Inferior parietal cortex (tissue), 1 donor: ENCODE measurements at regions not wholly inside any gene's neighbourhood (a gene's known extent, or its start where the extent isn't known, plus 50 kb on each side); places are given as distances from the start of the nearest gene placed in this dataset.
A peak's percentile ranks its signal among the peaks of the same experiment; 100 is the strongest.
"Not testable (repeated sequence)": the region's sequence is repeated elsewhere in the genome, so short reads cannot be mapped to it uniquely, and the experiment has no call there.

ENCODE experiments used
- DNase-seq: peaks from one replicate; pipeline ENCODE4 v3.0.0-alpha.2; 2016; ENCODE audit errors: extremely low spot score

DNA sequence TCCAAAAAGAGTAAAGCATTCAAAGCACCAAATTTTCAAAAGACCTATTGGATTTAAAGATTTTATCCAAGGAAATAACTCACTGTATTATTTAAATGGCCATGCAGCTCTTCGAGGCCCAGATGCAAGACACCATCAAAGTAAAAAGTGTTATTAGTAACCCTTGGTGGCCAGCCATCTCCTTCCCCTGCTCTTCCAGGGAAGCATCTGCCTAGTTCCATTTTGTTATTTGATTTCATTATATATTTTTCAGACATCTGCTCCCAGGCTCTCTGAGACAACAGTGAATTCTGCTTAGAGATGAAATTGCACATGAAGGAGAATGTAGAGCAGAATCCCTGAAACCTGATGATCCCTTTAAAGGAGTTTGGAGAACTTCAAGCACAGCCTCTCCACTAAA, 252.3 kb upstream of the TBX18 start:
- DNase-seq, result no peak

DNA sequence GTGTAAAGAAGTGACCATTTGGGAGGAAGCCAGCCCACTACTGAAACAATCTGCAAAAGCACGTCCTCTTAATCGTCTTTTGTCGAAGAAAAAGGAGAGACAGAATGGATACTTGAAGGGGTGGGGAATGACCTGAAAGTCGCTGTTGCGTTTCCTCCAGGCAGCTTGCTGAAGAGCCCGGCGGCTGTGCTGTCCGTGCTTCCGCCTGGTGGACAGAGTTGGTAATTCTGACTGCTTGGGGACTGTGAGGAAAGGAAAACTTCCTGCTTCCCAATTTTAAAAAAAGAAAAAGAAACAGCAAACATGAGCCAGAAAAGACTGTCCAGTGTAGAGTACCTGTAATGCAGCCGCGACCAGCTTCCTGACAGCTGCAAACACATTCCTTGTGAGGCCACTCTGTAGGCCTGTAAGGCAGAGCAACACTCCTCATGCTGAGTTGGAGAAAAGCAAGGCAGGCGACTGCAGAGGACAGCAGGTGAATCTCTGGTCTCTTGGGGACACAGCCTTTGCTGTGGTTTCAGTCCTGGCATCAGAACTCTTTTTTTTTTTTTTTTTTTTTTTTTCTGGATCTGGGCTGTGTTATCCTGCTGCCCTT, 251.1 kb upstream of the TBX18 start:
- no peak for DNase-seq

DNA sequence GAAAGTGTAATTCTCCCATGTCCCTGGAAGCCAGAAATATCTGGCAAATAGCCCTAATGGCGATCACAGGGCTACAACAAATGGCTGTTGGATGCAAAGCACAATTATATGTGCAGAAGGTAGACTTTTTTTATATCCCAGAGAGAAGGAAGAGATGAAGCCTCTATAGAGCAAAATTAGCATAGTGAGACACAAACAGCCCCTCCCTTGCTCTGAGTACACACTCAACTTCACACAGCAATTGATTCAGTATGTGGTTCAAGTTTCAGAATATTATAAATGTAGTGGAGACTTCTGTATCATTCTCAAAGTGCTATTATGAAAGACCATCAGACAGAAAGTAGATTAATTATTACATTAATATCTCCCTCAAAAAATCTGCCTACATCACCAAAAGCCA, 246.5 kb upstream of the TBX18 start:
- DNase-seq, result no peak

DNA sequence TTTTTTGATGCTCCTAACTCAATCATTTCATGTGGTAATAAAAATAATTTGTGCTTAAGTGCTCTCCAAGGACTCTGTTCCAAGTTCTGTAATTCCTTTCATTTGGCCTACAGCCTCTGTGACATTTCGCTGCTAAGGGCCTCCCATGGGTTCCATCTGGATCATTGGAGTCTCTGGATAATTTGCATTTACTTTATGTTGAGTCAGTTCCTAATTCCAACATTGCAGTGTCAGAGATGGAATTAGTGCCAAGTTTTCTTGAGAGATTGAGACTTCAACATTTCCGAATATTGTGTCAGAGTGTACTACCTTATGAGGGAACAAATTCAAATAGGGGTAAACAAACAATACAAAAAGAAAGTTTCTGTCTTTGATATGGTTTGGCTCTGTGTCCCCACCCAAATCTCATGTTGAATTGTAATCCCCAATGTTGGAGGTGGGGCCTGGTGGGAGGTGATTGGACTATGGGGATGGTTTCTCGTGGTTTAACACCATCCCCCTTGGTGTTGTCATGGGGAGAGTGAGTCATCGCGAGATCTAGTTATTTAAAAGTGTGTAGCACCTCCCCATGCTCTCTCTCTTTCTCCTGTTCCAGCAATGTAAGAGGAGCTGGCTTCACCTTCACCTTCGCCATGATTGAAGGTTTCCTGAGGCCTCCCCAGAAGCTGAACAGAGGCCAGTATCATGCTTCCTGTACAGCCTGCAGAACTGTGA, 244.1 kb upstream of the TBX18 start:
- DNase-seq, result no peak

DNA sequence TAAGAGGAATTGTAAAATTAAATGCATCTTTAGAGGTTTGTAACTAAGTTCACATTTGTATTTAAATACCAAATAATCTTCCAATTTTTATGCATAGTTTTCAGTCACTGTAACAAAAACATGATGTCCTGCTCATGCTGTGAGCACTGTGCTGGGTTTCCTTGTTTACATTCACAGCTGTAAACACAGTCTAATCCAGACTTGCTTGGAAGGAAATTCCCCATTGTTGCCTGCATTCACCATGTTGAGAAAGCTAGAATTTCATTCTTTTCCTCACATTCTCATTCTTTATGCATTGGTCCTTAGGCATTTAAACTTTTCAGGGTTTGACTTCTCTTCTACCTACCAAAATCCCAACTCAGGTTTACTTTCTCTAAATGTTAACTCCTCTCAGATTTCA, 242.0 kb upstream of the TBX18 start:
- DNase-seq, result no peak

DNA sequence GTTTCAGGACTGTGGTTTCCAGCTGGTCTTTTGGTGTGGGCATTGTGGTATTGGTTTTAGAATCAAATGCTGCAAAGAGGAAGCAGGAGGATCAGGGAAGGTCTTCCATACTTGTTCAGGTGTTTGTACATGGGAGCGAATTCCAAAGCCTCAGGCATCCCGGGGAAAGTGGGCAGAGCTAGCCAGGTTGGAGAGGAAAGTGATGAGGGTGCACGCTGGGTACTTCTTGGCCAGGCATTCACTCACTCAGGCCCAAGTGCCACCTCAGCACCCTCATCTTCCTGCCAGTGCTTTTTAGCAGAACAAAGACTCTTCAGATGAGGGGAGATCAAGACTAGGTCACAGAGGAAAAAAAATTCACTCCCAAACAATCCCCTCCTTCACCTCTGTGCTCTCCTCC, 241.1 kb upstream of the TBX18 start:
- no peak for DNase-seq

DNA sequence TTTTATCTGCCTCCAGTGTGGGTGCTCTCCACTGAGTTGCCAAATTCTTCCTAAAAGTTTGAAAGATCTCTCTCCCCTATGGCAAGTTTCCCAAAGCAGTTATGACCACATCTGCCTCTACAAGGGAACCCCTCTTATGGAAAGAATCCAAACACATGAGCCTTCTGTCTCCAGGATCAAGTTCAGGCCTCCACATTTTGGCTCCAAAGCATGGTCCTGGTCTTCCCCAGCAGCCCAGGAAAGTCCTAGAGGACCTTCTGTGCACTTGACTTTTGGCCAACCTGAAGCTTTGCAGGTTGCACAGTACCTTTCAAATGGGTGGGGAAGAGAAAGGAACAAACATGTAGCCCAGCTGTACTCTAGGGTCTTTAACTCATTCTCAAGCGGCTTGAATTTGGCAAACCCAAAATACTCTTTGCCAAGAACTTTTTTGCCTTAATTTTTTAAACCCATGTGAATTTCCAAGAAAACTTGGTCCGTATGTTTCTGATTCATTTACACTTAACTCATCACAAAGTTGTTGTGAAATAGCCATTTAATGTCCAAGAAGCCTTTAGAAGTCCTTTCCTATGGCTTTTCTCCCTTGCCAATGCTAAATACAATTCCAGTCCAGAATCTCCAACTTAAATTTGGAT, 240.1 kb upstream of the TBX18 start:
- no peak for DNase-seq

DNA sequence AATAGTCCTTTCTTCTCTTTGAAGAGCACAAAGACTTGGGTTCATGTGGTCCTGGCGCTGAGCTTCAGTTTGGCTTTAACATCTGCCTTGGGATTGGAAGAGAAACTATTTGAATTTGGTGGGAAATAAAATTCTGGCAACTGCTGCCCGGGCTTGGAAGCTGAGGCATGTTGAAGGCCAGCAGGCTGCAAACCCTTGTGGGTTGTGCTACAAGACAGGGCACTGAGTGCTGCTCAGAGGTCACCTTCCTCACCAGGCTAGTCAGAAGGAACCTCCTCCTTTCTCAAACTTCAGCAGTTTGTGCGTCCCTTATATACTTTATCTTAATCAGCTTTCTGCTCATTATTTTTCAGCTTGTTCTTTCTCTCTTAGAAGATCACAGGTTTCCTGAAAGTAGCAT, 238.4 kb upstream of the TBX18 start:
- DNase-seq, result no peak

DNA sequence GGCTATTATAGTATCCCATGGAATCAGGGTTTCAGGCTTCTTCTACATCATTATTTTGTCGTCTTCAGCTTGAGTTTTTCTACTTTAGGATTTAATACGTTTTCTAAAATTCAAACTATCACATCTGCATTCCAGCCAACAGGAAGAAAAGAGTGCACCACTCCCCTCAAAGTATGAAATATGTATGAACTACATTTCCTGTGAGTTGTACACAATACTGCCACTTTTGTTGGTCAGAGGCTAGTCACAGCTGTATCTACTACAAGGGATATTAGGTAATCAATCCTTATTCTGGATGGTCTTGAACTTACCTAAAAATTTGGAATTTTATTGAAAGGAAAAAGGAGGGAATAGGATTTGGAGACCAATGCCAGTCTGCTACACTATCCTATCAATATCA, 235.6 kb upstream of the TBX18 start:
- DNase-seq, result no peak

DNA sequence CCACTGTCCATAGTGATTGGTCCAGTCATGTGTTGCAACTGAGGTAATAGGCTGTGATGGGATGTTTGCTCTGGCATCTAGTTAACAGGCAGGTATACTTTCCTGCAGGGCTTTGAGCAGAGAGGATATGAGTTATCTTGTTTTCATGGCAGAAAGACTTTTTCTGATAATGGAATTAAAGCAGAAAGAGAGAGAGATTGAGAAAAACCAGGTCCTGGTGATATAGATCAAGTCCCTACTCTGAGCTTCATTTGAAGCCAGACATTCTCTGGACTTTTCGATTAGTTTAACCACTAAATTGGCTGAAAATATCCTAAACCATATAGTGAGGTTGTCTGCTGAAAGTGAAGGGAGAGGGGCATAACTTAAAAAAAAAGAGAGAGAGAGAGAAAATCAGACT, 233.8 kb upstream of the TBX18 start:
- no peak for DNase-seq

DNA sequence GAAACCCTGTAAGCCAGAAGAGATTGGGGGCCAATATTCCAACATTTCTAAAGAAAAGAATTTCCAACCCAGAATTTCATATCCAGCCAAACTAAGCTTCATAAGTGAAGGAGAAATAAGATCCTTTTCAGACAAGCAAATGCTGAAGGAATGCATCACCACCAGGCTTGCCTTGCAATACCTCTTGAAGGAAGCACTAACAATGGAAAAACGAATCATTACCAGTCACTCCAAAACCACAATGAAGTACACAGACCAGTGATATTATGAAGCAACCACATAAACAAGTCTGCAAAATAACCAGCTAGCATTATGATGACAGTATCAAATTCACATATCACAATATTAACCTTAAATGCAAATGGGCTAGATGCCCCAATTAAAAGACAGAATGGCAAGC, 224.4 kb upstream of the TBX18 start:
- DNase-seq, result not testable (repeated sequence)

DNA sequence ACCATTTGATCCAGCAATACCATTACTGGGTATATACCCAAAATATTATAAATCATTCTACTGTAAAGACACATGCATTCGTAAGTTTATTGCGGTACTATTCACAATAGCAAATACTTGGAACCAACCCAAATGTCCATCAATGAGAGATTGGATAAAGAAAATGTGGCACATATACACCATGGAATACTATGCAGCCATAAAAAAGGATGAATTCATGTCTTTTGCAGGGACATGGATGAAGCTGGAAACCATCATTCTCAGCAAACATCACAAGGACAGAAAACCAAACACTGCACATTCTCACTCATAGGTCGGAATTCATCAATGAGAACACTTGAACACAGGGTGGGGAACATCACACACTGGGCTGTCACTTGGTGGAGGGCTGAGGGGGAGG, 221.1 kb upstream of the TBX18 start:
- DNase-seq, result not testable (repeated sequence)

DNA sequence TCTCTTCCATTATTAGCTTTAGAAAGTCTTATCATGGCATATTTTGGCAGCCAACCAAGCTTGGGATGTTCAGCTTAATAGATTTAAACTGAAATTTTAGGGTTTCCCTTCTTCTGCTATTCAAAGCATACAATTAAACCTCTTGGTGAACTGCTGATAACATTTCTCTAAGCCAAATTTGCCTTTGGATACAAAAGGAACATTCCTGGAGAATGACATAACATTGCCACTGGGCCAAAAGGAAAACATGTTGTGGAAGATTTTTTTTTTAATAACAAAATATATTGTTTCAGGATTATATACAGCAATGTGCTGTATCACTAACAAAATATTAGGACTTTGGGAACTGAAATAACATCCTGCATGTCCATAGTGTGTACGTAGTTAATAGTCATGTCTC, 215.1 kb upstream of the TBX18 start:
- no peak for DNase-seq

DNA sequence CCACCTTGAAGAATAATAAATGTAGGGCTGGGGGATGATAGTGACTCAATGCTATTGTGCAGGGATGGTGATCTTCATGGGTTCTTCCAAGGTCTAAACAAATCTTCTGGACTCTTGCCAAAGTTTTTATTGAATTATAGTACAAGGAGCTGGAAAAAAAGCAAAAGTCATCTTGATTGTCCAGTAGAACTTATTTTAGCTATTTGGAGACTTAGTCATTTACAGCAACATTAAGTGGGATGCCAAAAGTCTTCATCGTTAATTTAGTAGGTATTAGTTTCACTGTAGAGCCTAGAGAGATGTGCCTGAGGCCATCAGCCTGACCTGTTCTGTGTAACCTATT, 212.9 kb upstream of the TBX18 start:
- no peak for DNase-seq

DNA sequence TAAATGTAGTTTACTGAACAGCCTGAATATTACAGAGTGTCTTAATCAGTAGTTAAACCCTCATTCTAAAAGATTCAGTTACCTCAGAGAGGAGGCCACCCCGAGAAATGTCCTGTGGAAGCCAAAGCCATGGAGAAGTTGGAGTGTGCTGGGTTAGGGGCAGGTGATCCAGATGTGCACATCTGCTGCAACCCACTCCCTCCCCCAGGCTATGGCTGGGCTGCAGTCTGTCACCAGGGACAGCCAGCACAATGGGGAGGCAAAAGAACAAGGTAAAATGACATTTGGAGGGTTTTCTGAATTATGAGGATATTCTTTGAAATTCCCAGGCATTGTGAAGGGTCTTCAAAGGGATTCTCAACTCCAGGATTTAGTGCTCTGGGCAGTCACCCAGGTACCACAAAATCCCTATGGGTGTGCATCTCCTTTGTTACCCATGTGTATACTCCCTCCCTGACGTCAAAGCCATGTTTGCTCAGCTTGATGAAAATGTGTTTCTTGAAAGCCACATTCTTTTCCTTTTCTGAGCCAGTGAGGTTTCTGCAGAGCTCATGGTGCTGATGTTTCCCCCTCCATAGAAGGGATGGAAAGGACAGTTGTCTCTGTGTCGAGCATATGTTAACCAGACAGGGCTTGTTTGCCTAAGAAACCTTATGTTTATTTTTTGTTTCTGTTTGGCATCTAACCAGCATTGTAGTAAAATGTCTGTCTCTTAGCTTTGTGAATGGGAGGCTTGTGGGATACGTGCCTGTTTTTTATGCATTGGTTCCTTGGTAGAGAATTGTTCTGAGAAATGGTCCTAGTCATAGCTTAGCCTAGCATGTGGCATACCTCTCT, 212.3 kb upstream of the TBX18 start:
- no peak for DNase-seq

DNA sequence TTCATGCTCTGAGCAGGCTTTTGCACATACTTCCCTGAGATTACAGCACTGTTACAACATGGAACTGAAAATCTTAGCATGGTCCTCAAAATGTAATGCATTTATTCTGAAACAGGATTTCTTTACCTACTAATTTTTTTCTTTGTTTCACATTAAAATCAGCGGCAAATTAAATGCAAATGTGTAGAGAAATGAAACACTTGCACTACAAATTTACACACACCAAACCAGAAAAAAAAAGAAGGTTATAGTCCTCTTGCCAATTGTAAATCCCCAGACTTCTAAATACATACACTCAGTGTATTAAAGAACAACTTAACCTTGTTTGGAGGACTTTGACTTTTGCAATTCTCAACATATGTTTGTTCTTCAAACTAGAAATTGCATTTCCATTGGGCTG, 210.9 kb upstream of the TBX18 start:
- no peak for DNase-seq

DNA sequence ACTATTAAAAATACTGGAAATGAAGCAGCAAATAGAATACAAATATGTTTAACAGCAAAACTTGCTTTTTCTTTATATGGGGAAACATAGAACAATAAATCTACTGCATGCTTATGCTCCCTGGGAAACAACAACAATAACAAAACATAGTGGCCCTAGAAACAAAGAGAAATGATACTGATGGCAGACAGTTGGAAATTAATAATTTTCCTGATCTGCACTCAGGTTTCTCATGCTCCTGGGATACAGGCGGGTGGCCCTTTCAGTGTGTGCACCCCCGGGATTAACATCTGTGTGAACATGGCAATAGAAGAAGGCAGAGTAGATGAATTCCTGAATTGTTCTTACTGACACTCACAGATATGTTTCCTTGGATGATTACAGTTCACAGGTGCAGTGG, 209.2 kb upstream of the TBX18 start:
- DNase-seq, result no peak

DNA sequence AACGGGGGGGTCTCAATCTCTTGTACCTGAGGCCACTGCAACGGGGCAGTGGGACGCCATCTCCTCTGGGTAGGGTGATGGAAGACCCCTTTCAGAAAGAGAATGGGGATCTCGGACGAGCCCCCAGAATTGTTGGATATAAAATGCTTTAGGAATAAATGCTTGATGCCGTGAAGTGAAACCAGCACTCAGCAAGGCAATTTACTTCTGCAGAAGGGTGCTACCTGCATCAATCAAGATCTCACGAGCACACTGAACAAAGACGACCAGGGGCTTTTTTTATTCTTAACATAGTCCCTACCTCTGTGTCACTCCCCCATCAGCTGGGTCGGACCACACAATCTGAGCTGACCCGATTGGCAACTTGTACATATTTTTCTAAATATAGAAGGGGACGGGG, 203.6 kb upstream of the TBX18 start:
- no peak for DNase-seq

DNA sequence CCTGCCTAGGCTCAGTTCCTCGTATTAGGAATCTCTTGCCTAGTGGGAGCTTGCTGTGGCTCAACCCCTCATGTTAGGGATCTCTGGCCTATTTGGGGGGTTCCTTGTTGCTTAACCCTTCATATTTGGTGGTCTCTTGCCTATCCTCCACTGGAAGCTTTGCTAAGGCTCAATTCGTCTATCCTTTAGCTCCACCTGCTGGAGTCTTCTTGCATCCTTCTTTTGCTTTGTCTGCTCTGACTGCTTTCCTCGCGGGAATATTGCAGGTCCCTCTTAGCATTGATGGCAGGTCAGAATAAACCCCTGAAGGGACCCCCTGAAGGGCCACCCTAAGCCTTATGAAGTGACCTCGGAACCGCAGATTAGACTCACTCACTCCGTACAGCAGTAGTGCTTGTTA, 203.0 kb upstream of the TBX18 start:
- peak; percentile 40 for DNase-seq

DNA sequence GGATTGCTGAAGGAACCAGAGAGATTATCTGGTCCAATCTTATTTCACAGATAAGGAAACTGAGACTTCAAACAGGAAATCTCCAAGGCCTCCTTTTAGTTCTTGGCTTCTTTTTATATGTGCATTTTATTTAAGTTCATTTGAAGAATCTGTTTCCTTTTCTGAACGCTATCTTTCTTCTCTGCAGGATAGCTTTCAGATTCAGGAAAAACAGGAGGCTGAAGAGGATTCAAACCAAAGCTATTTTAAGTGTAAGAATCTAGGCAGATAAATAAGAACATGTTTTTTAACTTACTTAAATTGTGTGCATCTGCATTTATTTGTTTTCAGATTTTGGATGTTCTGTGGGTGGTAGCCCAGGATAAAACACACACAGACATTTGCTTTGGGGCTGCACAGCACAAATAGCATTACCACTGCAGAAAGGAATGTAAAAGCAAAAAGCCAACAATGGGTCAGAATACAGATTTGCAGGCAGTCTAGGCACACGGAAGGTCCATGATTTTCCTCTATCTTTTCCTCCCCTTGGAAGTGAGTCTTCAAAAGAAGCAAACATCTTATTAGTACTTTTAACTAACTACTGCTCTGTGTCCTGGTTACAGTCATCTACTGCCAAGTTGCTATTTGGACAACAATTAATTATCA, 188.8 kb upstream of the TBX18 start:
- DNase-seq, result no peak

DNA sequence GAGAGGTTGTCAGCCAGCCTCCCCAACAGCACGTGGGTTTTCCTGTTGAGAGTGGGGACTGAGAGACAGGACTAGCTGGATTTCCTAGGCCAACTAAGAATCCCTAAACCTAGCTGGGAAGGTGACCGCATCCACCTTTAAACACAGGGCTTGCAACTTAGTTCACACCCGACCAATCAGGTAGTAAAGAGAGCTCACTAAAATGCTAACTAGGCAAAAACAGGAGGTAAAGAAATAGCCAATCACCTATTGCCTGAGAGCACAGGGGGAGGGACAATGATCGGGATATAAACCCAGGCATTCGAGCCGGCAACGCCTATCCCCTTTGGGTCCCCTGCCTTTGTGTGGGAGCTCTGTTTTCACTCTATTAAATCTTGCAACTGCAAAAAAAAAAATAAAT, 180.5 kb upstream of the TBX18 start:
- not testable (repeated sequence) for DNase-seq

DNA sequence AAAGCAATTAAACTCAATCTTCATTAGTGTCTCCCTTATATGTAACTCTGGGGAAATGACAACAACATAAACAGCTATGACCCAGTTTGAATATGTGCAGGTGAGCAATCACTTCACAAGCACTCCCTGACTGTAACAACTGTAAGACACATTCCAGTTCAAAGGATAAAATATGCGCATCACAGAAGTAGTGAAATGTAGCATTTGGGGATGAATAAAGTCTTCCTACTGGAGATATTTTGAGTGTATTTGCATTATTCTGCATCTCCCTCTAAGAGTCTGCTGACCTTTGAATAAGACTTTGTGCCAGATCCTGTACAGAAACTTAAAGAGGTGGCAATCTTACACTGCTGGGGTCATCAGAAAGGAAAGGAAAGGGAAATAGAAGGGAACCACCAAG, 179.5 kb upstream of the TBX18 start:
- no peak for DNase-seq
